GM13977 (cell line): ENCODE measurements at regions not wholly inside any gene's neighbourhood (a gene's known extent, or its start where the extent isn't known, plus 50 kb on each side); places are given as distances from the start of the nearest gene placed in this dataset.

Source experiments
- DNase-seq: peaks from one replicate; pipeline ENCODE4 v3.0.0; 2012; ENCODE audit warnings: low spot score
- CTCF ChIP-seq: IDR thresholded peaks from 2 replicates; pipeline ENCODE4 v1.5.1; 2012; ENCODE audit warnings: mild to moderate bottlenecking, control low read depth; ENCODE audit not compliant: insufficient read depth; ENCODE audit errors: extremely low read depth, missing control alignments
- in situ Hi-C: fragments of 300-500 bp; cut with MboI; formaldehyde crosslinking; loops from one replicate; pipeline ENCODE4 v1.12.0; 2022; ENCODE audit warnings: low sequenced_read_pairs, low pct_unique_long_range_greater_than_20kb, mixed read lengths, inconsistent platforms; ENCODE audit not compliant: unreplicated experiment

- DNase-seq, result no peak
- in situ Hi-C loops, result no loop called here
- TF ChIP-seq CTCF, result no peak
These were observed 73.9 kb upstream of the EMX2 start for GRCh38 chr10:117468665-117469064.

GRCh38 chr10:117464176-117464575, 78.4 kb upstream of the EMX2 start:
- in situ Hi-C loops, result no loop called here
- no peak for DNase-seq
- no peak for TF ChIP-seq CTCF

GRCh38 chr10:117463545-117463920, 79.0 kb upstream of the EMX2 start:
- DNase-seq, result no peak
- TF ChIP-seq CTCF, result no peak
- in situ Hi-C loops, result no loop called here

- TF ChIP-seq CTCF, result no peak
These were observed 79.6 kb upstream of the EMX2 start for GRCh38 chr10:117462816-117463544.

GRCh38 chr10:117462424-117462792, 80.1 kb upstream of the EMX2 start:
- no peak for DNase-seq
- in situ Hi-C loops, result no loop called here
- TF ChIP-seq CTCF, result no peak

More at GRCh38 chr10:117462816-117463544, 79.6 kb upstream of the EMX2 start:
- in situ Hi-C loops, result no loop called here
- no peak for DNase-seq

GRCh38 chr10:117461766-117462423, 80.7 kb upstream of the EMX2 start:
- no peak for DNase-seq
- in situ Hi-C loops, result no loop called here
- no peak for TF ChIP-seq CTCF
